ENCODE measurements at regions not wholly inside any gene's neighbourhood (a gene's known extent, or its start where the extent isn't known, plus 50 kb on each side); places are given as distances from the start of the nearest gene placed in this dataset.

GRCh38 chr4:106503116-106504050 is 134.8 kb upstream of the GIMD1 start:
- no peak for TF ChIP-seq YY1 (IDR thresholded peaks at IDR 0.05; ENCODE audit: insufficient read depth, insufficient read length)
- TF ChIP-seq SUZ12 (IDR thresholded peaks at IDR 0.05; ENCODE audit: extremely low read depth, insufficient read depth, insufficient read length): no peak
